ENCODE measurements at regions not wholly inside any gene's neighbourhood (a gene's known extent, or its start where the extent isn't known, plus 50 kb on each side); places are given as distances from the start of the nearest gene placed in this dataset.

- DNase-seq, result no peak
- Histone ChIP-seq H3K4me1 (no peaks in the 10 kb centered on the region), H3K36me3 (no peaks in the 10 kb centered on the region), H3K4me3 (no peak overlapping the region), H3K27me3 (no peaks in the 10 kb centered on the region), H3K9me3 (peaks cover 0 to 5% (median 0%) of the 10 kb centered on the region in 4 donors), H3K27ac (no peak overlapping the region)
- WGBS, 2 donors, result 38 to 59% methylated on average over 4 of the region's 4 CpGs
- TF ChIP-seq EP300 (IDR thresholded peaks at IDR 0.05) (no peak), POLR2A (IDR thresholded peaks at IDR 0.05) (no peak), CTCF (IDR thresholded peaks at IDR 0.05) (no peak)
- intact Hi-C loops (cut with DNase I), result no loop called here
These were observed 514.9 kb upstream of the GOT2 start for GRCh38 chr16:59249011-59249410.

- Histone ChIP-seq H3K4me1 (no peaks in the 10 kb centered on the region), H3K27me3 (no peaks in the 10 kb centered on the region), H3K36me3 (no peaks in the 10 kb centered on the region), H3K4me3 (no peak overlapping the region), H3K27ac (no peak overlapping the region), H3K9me3 (peaks cover 0 to 2% (median 0%) of the 10 kb centered on the region in 4 donors)
- intact Hi-C loops (cut with DNase I), result no loop called here
- TF ChIP-seq CTCF (IDR thresholded peaks at IDR 0.05), result no peak
- DNase-seq, result no peak
- 73% methylated on average over 4 of the region's 4 CpGs for WGBS, 2 donors
These were observed 508.4 kb upstream of the GOT2 start for GRCh38 chr16:59242556-59242955.

GRCh38 chr16:59238246-59238645 lies 504.1 kb upstream of the GOT2 start:
- 83 to 85% methylated on average over 3 of the region's 3 CpGs for WGBS, 2 donors
- TF ChIP-seq CTCF (IDR thresholded peaks at IDR 0.05), result no peak
- TF ChIP-seq POLR2AphosphoS5 (IDR thresholded peaks at IDR 0.05), result no peak
- no peak for TF ChIP-seq POLR2A (IDR thresholded peaks at IDR 0.05)
- TF ChIP-seq EP300 (IDR thresholded peaks at IDR 0.05), result no peak
- Histone ChIP-seq H3K27me3 (no peaks in the 10 kb centered on the region), H3K36me3 (no peaks in the 10 kb centered on the region), H3K27ac (no peak overlapping the region), H3K9me3 (peaks cover 0 to 2% (median 0%) of the 10 kb centered on the region in 4 donors), H3K4me1 (no peaks in the 10 kb centered on the region), H3K4me3 (no peak overlapping the region)
- intact Hi-C loops (cut with DNase I), result no loop called here
- DNase-seq, result no peak

- intact Hi-C loops (cut with DNase I), result no loop called here
- TF ChIP-seq POLR2A (IDR thresholded peaks at IDR 0.05) (no peak), CTCF (IDR thresholded peaks at IDR 0.05) (no peak), EP300 (IDR thresholded peaks at IDR 0.05) (no peak), POLR2AphosphoS5 (IDR thresholded peaks at IDR 0.05) (no peak)
- Histone ChIP-seq H3K4me3 (no peak overlapping the region), H3K36me3 (no peaks in the 10 kb centered on the region), H3K4me1 (no peaks in the 10 kb centered on the region), H3K27ac (no peak overlapping the region), H3K9me3 (peaks cover 0 to 2% (median 0%) of the 10 kb centered on the region in 4 donors), H3K27me3 (no peaks in the 10 kb centered on the region)
- 56 to 75% methylated on average over 4 of the region's 4 CpGs for WGBS, 2 donors
- no peak for DNase-seq
These were observed 502.8 kb upstream of the GOT2 start for GRCh38 chr16:59236804-59237458.

GRCh38 chr16:59224401-59224800 lies 490.3 kb upstream of the GOT2 start:
- no peak overlapping the region for H3K27ac ChIP-seq
- H3K36me3 ChIP-seq, result no peaks in the 10 kb centered on the region
- TF ChIP-seq POLR2AphosphoS5 (IDR thresholded peaks at IDR 0.05) (no peak), EP300 (IDR thresholded peaks at IDR 0.05) (no peak), CTCF (IDR thresholded peaks at IDR 0.05) (no peak), POLR2A (IDR thresholded peaks at IDR 0.05) (no peak)
- H3K4me1 ChIP-seq, result no peaks in the 10 kb centered on the region
- H3K4me3 ChIP-seq, result no peak overlapping the region
- H3K27me3 ChIP-seq, result no peaks in the 10 kb centered on the region
- H3K9me3 ChIP-seq, result peaks cover 0 to 2% (median 0%) of the 10 kb centered on the region in 4 donors
- DNase-seq, result no peak
- WGBS, 2 donors, result 55 to 77% methylated on average over 2 of the region's 2 CpGs
- intact Hi-C loops (cut with DNase I), result no loop called here
